GM12872 (cell line): ENCODE measurements at regions not wholly inside any gene's neighbourhood (a gene's known extent, or its start where the extent isn't known, plus 50 kb on each side); places are given as distances from the start of the nearest gene placed in this dataset.

Experiments used
- CTCF ChIP-seq: IDR thresholded peaks from 3 replicates; pipeline ENCODE4 v1.5.1; 2011; ENCODE audit warnings: low read depth, mild to moderate bottlenecking, low read length, moderate library complexity; ENCODE audit not compliant: insufficient read depth

- no peak for TF ChIP-seq CTCF
Observed at GRCh38 chr12:75708802-75709201, 197.4 kb upstream of the KRR1 start.

GRCh38 chr12:75707983-75708382, 196.6 kb upstream of the KRR1 start:
- no peak for TF ChIP-seq CTCF

GRCh38 chr12:75706786-75707605, 195.6 kb upstream of the KRR1 start:
- no peak for TF ChIP-seq CTCF

GRCh38 chr12:75705749-75706711, 194.6 kb upstream of the KRR1 start:
- TF ChIP-seq CTCF = no peak

GRCh38 chr12:75704664-75705063, 193.3 kb upstream of the KRR1 start:
- TF ChIP-seq CTCF = no peak

- TF ChIP-seq CTCF = no peak
Observed at GRCh38 chr12:75704208-75704607, 192.8 kb upstream of the KRR1 start.

- no peak for TF ChIP-seq CTCF
Observed at GRCh38 chr12:75703131-75703530, 191.7 kb upstream of the KRR1 start.
